Neural progenitor cell (in vitro differentiated cells): ENCODE measurements at regions not wholly inside any gene's neighbourhood (a gene's known extent, or its start where the extent isn't known, plus 50 kb on each side); places are given as distances from the start of the nearest gene placed in this dataset.

Experiments used
- DNase-seq: peaks from one replicate; pipeline ENCODE4 v3.0.0-alpha.2; 2016; ENCODE audit warnings: low spot score
- H2AFZ ChIP-seq: fragments of 200-600 bp; sonication (generic); replicated peaks from 2 replicates; pipeline ENCODE4 v1.6.1; 2016; ENCODE audit warnings: antibody characterized with exemption
- H3F3A ChIP-seq: fragments of 200-600 bp; sonication (generic); 2 replicates; pipeline ENCODE4 v1.6.1; 2016; ENCODE audit warnings: antibody characterized with exemption, low read depth
- H3K27ac ChIP-seq: fragments of 200-600 bp; sonication (generic); 2 replicates; pipeline ENCODE4 v1.5.1; 2016; ENCODE audit warnings: mild to moderate bottlenecking
- H3K27me3 ChIP-seq: fragments of 200-600 bp; sonication (generic); 2 replicates; pipeline ENCODE4 v1.6.1; 2016; ENCODE audit warnings: mild to moderate bottlenecking, moderate library complexity
- H3K36me3 ChIP-seq: fragments of 200-600 bp; sonication (generic); 2 replicates; pipeline ENCODE4 v1.5.1; 2016
- H3K4me1 ChIP-seq: fragments of 200-600 bp; sonication (generic); 2 replicates; pipeline ENCODE4 v1.6.1; 2016; ENCODE audit warnings: mixed run types
- H3K4me2 ChIP-seq: fragments of 200-600 bp; sonication (generic); 2 replicates; pipeline ENCODE4 v1.6.1; 2016
- H3K4me3 ChIP-seq: fragments of 200-600 bp; sonication (generic); 2 replicates; pipeline ENCODE4 v1.5.1; 2016
- H3K79me2 ChIP-seq: fragments of 200-600 bp; sonication (generic); 2 replicates; pipeline ENCODE4 v1.6.1; 2016; ENCODE audit warnings: low read depth
- H3K9ac ChIP-seq: fragments of 200-600 bp; sonication (generic); 2 replicates; pipeline ENCODE4 v1.6.1; 2016
- H3K9me3 ChIP-seq: fragments of 200-600 bp; sonication (generic); 2 replicates; pipeline ENCODE4 v1.5.1; 2016; ENCODE audit warnings: low read depth
- H4K20me1 ChIP-seq: fragments of 200-600 bp; sonication (generic); 2 replicates; pipeline ENCODE4 v1.6.1; 2016; ENCODE audit warnings: low read depth
- H3K27ac Mint-ChIP-seq: 3 replicates; pipeline ENCODE4 v1.8.0; 2021; ENCODE audit warnings: mixed read lengths
- H3K27me3 Mint-ChIP-seq: 2 replicates; pipeline ENCODE4 v1.8.0; 2022; ENCODE audit warnings: low read depth, mild to moderate bottlenecking, inconsistent platforms, moderate library complexity, mixed read lengths; ENCODE audit not compliant: insufficient read depth
- H3K36me3 Mint-ChIP-seq: 3 replicates; pipeline ENCODE4 v1.8.0; 2021; ENCODE audit warnings: mixed read lengths
- H3K4me1 Mint-ChIP-seq: 3 replicates; pipeline ENCODE4 v1.8.0; 2021; ENCODE audit warnings: mixed read lengths
- H3K4me3 Mint-ChIP-seq: 3 replicates; pipeline ENCODE4 v1.8.0; 2021; ENCODE audit warnings: mild to moderate bottlenecking, moderate library complexity, mixed read lengths
- H3K9me3 Mint-ChIP-seq: 3 replicates; pipeline ENCODE4 v1.8.0; 2020; ENCODE audit warnings: mixed read lengths
- CTCF ChIP-seq: fragments of 200-600 bp; sonication (generic); IDR thresholded peaks from 2 replicates; pipeline ENCODE4 v1.5.1; 2017; ENCODE audit warnings: antibody characterized with exemption, mild to moderate bottlenecking
- EZH2 ChIP-seq: fragments of 200-600 bp; sonication (generic); IDR thresholded peaks from 2 replicates; pipeline ENCODE4 v1.6.1; 2017; ENCODE audit warnings: antibody characterized with exemption, mild to moderate bottlenecking, moderate library complexity
- EZH2phosphoT487 ChIP-seq: fragments of 200-600 bp; sonication (generic); IDR thresholded peaks from 2 replicates; pipeline ENCODE4 v1.6.1; 2017; ENCODE audit warnings: antibody characterized with exemption

GRCh38 chr10:36280321-36280741, 638.2 kb upstream of the FZD8 start:
- Mint-ChIP-seq H3K36me3 (no peaks in the 10 kb centered on the region), H3K4me1 (peaks cover 3% of the 10 kb centered on the region), H3K4me3 (no peak overlapping the region), H3K27me3 (peaks cover 3% of the 10 kb centered on the region), H3K9me3 (peaks cover 5% of the 10 kb centered on the region), H3K27ac (no peak overlapping the region)
- no peak overlapping the region for H3K4me3 ChIP-seq
- DNase-seq, result no peak
- H3F3A ChIP-seq, result no peaks in the 10 kb centered on the region
- H3K4me1 ChIP-seq, result peaks cover 6% of the 10 kb centered on the region
- H4K20me1 ChIP-seq, result no peaks in the 10 kb centered on the region
- no peak overlapping the region for H3K9ac ChIP-seq
- no peak overlapping the region for H3K27ac ChIP-seq
- H3K36me3 ChIP-seq, result no peaks in the 10 kb centered on the region
- H2AFZ ChIP-seq, result peak overlapping the region; percentile 57
- TF ChIP-seq EZH2 (no peak), CTCF (no peak), EZH2phosphoT487 (no peak)
- no peak overlapping the region for H3K4me2 ChIP-seq
- H3K27me3 ChIP-seq, result no peaks in the 10 kb centered on the region
- H3K9me3 ChIP-seq, result peaks cover 5% of the 10 kb centered on the region
- H3K79me2 ChIP-seq, result no peaks in the 10 kb centered on the region

GRCh38 chr10:36278176-36278575, 636.1 kb upstream of the FZD8 start:
- no peaks in the 10 kb centered on the region for H4K20me1 ChIP-seq
- DNase-seq, result no peak
- H3K4me1 ChIP-seq, result peaks cover 6% of the 10 kb centered on the region
- H3K9me3 ChIP-seq, result peaks cover 5% of the 10 kb centered on the region
- H3K4me1 Mint-ChIP-seq, result peaks cover 3% of the 10 kb centered on the region
- H2AFZ ChIP-seq, result peak overlapping the region; percentile 1
- peaks cover 3% of the 10 kb centered on the region for H3K27me3 Mint-ChIP-seq
- H3F3A ChIP-seq, result no peaks in the 10 kb centered on the region
- no peaks in the 10 kb centered on the region for H3K36me3 ChIP-seq
- H3K4me3 ChIP-seq, result no peak overlapping the region
- no peaks in the 10 kb centered on the region for H3K27me3 ChIP-seq
- no peaks in the 10 kb centered on the region for H3K79me2 ChIP-seq
- no peak overlapping the region for H3K9ac ChIP-seq
- H3K27ac ChIP-seq, result no peak overlapping the region
- TF ChIP-seq EZH2, result no peak
- TF ChIP-seq CTCF, result no peak
- TF ChIP-seq EZH2phosphoT487, result no peak
- no peaks in the 10 kb centered on the region for H3K36me3 Mint-ChIP-seq
- no peak overlapping the region for H3K4me3 Mint-ChIP-seq
- no peak overlapping the region for H3K27ac Mint-ChIP-seq
- no peak overlapping the region for H3K4me2 ChIP-seq
- H3K9me3 Mint-ChIP-seq, result peaks cover 7% of the 10 kb centered on the region

- no peak for TF ChIP-seq EZH2
- no peak for TF ChIP-seq CTCF
- no peak for TF ChIP-seq EZH2phosphoT487
- Histone ChIP-seq H3F3A (no peaks in the 10 kb centered on the region), H3K4me2 (no peak overlapping the region), H3K9ac (no peak overlapping the region), H3K27me3 (no peaks in the 10 kb centered on the region), H2AFZ (no peak overlapping the region), H3K9me3 (peaks cover 5% of the 10 kb centered on the region), H3K4me3 (no peak overlapping the region), H3K27ac (no peak overlapping the region), H3K4me1 (peaks cover 6% of the 10 kb centered on the region), H4K20me1 (no peaks in the 10 kb centered on the region), H3K36me3 (no peaks in the 10 kb centered on the region), H3K79me2 (no peaks in the 10 kb centered on the region)
- Mint-ChIP-seq H3K27me3 (peaks cover 3% of the 10 kb centered on the region), H3K36me3 (no peaks in the 10 kb centered on the region), H3K9me3 (peaks cover 7% of the 10 kb centered on the region), H3K4me3 (no peak overlapping the region), H3K27ac (no peak overlapping the region), H3K4me1 (peaks cover 3% of the 10 kb centered on the region)
- DNase-seq, result no peak
These were observed 635.4 kb upstream of the FZD8 start for GRCh38 chr10:36277459-36277858.
